GM12865 (cell line): ENCODE measurements at regions not wholly inside any gene's neighbourhood (a gene's known extent, or its start where the extent isn't known, plus 50 kb on each side); places are given as distances from the start of the nearest gene placed in this dataset.
A peak's percentile ranks its signal among the peaks of the same experiment; 100 is the strongest.

Source experiments
- DNase-seq: peaks from one replicate; pipeline ENCODE4 v3.0.0; 2010; ENCODE audit warnings: low read depth
- H3K4me3 ChIP-seq: 2 replicates; pipeline ENCODE4 v1.5.1; 2011; ENCODE audit warnings: mild to moderate bottlenecking, low read depth, low read length, control low read depth
- TF ChIP-seq, protein P1 (sequence below): IDR thresholded peaks from 2 replicates; pipeline ENCODE4 v1.5.1; 2011; ENCODE audit warnings: low read length, control low read depth, low read depth, inconsistent platforms; ENCODE audit not compliant: insufficient read depth; ENCODE audit errors: missing control alignments

DNA sequence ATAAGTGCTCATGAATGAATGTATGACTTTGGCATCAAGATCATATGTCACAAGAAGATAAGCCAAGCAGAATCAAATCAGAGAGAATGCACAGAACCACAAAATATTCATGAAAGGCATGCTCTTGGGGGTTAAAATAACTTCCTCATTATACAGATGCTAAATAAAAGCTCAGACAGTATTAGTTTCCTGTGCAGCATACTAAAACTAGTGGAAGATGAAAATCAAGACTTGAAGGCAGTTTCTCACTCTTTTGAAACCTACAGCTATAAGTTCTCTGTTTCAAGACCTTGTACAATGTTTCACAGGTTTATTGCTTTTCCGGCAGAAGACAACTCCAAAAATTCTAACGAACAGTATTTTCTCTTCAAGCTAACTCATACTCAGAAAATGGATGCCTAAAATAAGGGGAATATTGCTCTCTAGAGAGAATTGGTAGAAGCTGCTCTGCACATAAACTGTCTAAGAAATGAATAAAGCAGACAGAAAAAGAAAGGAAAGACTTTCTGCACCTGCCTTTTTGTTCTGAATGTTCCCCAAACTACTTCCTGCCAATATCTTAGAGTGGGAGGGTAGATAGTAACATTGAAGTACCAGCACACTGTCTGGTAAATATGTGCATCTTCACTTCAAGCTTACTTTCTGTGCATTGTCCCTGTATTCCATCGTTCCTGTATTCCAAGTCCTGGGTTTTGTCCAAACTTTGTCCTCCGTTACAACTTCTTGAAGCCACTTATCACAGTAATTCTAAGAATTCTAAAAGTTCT, 639.4 kb upstream of the FAT3 start:
- no peak overlapping the region for H3K4me3 ChIP-seq
- DNase-seq = peak; percentile 7
- TF ChIP-seq, protein P1, sequence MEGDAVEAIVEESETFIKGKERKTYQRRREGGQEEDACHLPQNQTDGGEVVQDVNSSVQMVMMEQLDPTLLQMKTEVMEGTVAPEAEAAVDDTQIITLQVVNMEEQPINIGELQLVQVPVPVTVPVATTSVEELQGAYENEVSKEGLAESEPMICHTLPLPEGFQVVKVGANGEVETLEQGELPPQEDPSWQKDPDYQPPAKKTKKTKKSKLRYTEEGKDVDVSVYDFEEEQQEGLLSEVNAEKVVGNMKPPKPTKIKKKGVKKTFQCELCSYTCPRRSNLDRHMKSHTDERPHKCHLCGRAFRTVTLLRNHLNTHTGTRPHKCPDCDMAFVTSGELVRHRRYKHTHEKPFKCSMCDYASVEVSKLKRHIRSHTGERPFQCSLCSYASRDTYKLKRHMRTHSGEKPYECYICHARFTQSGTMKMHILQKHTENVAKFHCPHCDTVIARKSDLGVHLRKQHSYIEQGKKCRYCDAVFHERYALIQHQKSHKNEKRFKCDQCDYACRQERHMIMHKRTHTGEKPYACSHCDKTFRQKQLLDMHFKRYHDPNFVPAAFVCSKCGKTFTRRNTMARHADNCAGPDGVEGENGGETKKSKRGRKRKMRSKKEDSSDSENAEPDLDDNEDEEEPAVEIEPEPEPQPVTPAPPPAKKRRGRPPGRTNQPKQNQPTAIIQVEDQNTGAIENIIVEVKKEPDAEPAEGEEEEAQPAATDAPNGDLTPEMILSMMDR = no peak

DNA sequence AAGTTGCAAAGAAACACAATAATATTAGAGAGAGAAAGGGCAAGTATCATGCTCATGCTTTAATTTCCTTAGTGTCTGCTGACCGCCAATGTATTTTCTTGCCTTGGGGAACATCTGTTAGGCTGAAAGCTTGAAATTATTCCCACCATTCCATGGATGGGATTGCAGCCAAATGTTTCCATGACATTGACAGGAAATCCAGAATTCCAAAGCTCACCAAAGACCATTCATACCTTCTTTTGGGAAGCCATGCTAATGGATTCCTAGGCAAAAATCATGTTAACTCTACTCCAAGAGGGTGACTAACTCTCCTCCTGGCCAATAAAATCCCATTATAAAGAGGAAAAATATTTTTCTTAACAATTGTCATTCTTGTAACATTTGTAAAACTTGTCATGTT, 661.4 kb upstream of the FAT3 start:
- no peak for DNase-seq
- TF ChIP-seq, protein P1 = no peak

DNA sequence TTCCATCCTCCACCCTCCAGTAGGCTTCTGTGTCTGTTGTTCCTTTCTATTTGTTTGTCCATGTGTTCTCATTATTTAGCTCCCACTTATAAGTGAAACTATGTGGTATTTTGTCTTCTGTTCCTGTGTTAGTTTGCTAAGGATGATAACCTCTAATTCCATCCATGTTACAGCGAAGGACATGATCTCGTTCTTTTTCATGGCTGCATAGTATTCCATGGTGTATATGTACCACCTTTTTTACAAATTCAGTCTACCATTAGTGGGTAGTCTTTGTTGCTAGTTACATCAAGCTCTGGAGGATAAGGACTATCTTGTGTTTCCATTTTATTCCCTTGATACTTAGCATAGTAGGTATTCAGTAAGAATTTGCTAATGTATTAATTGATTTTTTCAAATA, 664.2 kb upstream of the FAT3 start:
- no peak for DNase-seq
- no peak overlapping the region for H3K4me3 ChIP-seq
- TF ChIP-seq, protein P1 = no peak

More for the DNA sequence above, 661.4 kb upstream of the FAT3 start:
- no peak overlapping the region for H3K4me3 ChIP-seq

DNA sequence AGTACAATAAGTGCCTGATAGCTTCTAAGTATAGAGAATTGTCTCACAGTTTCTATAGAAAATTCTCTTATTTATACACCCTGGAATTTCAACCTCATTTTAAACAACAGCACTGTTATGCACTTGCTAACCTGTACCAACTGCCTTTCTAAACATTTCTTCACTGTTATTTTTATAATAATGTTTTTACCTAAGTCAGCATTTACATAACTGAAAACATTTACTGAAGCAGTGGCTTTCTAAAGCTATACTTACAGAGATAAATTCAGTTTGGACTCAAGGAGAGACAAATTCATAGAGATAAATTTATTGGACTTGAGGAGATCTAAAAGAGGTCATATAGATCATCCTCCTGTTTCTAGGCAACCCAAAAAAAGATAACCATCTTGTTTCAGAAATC, 686.6 kb upstream of the FAT3 start:
- DNase-seq = no peak
- TF ChIP-seq, protein P1 = no peak
- no peak overlapping the region for H3K4me3 ChIP-seq

DNA sequence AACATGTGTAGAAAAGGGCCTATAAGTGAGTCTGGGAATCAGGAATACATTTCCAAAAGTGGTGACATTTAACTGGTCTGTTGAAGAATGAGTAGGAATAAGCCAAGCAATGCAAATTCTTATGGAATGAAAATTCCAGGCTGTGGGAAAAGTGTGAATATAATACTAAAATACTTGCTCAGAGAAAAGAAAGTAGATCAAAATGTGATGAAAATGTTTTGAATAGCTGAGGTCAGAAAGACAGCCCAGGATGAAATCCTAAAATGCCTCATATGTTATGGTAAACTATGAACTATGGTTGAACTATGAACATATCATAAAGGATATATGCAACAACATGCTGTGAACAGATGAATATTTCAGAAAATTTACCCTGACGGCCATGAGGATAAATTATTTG, 688.3 kb upstream of the FAT3 start:
- no peak overlapping the region for H3K4me3 ChIP-seq
- no peak for DNase-seq
- TF ChIP-seq, protein P1 = no peak

DNA sequence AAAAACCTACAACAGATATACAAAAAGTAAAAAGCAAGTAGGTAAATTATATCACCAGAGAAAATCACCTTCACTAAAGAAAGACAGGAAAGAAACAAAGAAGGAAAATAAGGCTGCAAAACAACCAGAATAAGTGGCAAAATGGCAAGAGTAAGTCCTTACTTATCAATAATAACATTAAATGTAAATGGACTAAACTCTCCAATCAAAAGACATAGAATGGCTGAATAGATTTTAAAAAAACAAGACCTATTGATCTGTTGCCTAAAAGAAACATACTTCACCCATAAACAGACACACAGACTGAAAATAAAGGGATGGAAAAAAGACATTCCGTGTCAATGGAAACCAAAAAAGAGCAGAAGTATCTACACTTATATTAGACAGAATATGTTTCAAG, 695.7 kb upstream of the FAT3 start:
- TF ChIP-seq, protein P1 = no peak
- H3K4me3 ChIP-seq = no peak overlapping the region
- no peak for DNase-seq
